Kidney tubule cell (primary cell): ENCODE measurements at regions not wholly inside any gene's neighbourhood (a gene's known extent, or its start where the extent isn't known, plus 50 kb on each side); places are given as distances from the start of the nearest gene placed in this dataset.

Experiments
- DNase-seq: peaks from one replicate; pipeline ENCODE4 v3.0.0-alpha.2; 2018; ENCODE audit warnings: low spot score

DNA sequence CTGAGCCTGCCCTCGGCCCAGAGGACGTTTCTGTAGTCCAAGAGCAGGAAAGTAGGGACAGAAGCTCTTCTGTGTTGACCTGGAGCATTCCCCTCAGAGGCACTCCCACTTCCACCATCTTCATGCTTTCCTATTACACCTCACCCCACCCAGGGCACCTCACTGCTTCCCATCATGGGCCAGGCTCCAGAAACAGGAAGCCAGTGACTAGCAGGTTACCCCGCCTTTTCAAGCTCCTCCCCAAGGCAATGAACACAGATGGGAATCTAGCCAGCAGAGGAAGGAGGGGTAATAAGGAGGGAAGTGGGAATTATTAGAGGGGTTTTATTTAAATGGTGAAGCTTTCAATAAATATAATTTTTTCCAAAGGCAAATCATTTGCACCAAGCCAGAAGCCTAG, 308.8 kb upstream of the MGAT5 start:
- no peak for DNase-seq

DNA sequence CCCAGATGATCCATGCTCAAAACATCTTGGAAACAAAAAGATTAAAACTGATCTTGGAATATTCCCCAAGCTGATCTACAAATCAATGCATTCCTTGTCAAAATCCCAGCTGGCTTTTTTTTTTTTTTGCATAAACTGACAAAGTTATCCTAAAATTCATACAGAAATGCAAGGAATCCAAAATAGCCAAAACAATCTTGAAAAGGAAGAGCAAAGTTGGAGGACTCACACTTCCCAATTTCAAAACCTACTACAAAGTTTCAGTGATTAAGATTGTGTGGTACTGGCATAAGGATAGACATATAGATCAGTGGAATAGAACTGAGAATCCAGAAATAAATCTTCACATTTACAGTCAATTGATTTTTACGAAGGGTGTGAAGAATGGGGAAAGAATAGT, 306.8 kb upstream of the MGAT5 start:
- DNase-seq = no peak

- no peak for DNase-seq
These were observed 305.1 kb upstream of the MGAT5 start for GRCh38 chr2:133948610-133949290.

DNA sequence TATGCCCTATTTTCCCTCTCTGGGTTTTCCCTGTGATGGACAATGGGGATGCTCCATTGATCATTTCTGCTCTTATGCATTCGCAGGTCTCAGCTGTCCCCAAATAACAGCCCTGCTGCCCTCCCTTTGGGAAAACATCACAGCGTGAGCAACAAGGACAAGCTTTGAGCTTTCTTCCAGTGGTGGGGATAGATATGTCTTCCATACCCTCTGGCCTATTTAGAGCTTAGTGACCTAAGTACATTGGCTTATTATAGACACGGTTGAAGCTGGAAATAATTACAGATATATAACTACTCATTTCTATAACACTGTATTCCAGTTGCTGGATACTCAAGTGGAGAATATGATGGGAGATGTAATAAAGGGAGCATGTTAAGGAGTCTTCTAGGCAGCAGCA, 304.3 kb upstream of the MGAT5 start:
- no peak for DNase-seq

DNA sequence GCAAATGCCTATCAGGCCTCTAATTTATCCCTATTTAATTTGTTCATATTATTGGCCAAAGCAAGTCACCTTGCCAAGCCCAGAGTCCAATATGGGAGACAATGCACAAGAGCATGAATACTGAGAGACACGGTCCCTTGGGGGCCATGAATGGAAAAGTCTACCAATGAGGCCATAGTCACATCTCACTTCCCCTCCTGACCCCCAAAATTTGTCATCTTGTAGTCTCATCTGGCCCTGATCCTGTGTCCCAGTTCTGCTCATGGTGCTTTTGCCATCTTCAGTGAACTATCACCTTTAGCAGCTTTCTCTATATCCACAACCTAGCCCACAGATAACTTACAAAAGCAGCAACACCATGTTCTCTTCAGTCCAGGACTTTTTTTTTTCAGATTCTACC, 302.7 kb upstream of the MGAT5 start:
- DNase-seq = no peak

GRCh38 chr2:133952420-133952819, 301.5 kb upstream of the MGAT5 start:
- DNase-seq = no peak

DNA sequence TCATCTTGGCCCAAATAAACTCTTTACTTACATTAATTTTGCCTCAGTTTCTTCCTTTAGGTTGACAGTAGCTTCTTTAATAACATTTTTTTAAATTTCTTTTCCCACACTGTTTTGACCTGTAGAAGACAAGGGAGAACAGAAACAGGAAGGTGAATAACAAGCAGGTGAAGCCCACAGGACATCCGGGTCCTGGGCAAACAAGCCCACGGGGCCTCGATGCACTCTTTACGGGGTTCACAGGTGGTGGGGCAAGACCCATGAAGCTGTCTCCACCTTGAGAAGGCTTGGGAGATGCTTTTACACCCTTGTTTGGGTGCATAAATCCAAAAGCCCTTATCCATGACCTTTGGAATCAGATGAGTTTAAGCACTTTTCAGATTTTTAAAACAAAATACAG, 301.0 kb upstream of the MGAT5 start:
- no peak for DNase-seq

DNA sequence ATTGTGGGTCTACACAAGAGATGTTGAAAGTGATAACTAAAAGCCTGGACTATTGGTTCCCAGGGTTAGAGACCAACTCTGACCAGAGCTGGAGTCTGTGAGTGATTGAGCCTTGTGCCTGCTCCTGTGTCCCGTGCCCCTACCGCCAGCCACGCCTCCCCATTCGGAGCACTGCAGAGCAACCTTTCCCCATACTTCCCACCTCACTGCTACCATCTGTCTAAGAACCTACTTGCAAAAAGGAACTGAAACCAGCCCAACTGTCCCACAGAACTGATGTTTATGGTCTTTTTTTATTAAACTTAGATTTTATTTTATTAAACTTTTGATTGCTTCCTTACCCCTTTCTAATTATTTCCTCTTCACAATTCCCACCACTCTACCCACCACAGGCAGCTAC, 300.3 kb upstream of the MGAT5 start:
- no peak for DNase-seq

DNA sequence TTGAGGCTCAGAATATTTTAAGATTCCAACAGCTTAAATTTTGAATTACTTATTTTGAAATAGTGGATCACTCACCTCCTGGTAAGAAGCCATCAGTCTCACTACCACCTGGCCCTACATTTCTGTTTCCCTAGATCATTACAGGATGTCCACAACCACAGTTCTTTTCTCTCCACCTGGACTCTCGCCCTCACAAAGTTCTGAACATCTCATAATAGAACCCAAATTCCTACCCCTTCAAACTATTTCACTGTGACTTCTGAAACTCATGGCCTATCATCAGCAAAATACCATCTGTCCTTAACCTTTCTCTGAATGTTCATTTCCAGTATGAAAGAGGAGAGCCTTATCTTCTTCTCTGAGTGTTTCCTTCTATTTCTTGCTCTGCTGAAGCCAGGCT, 299.2 kb upstream of the MGAT5 start:
- no peak for DNase-seq

DNA sequence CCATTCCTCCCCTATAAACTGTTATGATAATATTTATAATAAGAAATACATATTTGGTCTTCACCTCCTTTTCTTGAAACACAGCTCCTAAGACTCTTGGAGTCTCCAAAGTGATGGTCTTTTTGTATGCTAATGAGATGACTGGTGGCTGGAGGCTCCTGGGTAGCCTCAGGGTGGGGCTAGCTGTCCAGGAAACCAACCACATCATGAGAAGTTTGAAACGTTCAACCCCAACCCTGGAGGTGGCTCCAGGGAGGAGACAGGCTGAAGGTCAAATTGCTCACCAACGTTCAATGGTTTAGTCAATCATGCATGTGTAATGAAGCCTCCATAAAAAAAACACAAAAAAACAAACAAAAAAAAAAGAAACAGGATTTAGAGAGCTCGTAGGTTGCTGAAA, 298.7 kb upstream of the MGAT5 start:
- peak; percentile 4 for DNase-seq

DNA sequence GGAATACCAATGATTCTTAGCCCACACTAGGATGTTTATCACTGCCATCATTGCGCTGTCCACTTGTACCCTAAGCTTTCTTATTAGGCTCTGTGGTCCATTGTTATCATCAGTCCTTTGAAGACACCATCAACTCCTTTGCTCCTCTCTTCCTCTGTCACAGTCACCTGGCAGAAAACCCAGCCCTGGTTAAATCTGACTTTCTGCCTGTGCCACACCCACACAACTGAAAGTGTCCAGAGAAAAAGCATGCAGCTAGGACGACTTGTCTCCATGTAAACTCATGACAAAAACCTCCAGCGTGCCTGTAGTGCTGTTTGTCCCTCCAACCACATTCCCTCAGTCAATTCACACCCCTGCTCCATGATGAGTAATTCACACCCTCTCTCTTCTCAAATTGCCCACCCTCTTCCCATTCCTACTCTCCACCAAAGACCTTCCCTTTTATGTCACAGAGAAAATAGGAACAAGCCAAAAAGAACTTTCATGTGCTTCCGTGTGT, 297.4 kb upstream of the MGAT5 start:
- no peak for DNase-seq

GRCh38 chr2:133957724-133958480, 296.0 kb upstream of the MGAT5 start:
- DNase-seq = no peak

GRCh38 chr2:133959066-133959465, 294.8 kb upstream of the MGAT5 start:
- no peak for DNase-seq

- no peak for DNase-seq
These were observed 287.1 kb upstream of the MGAT5 start for GRCh38 chr2:133966720-133967304.

DNA sequence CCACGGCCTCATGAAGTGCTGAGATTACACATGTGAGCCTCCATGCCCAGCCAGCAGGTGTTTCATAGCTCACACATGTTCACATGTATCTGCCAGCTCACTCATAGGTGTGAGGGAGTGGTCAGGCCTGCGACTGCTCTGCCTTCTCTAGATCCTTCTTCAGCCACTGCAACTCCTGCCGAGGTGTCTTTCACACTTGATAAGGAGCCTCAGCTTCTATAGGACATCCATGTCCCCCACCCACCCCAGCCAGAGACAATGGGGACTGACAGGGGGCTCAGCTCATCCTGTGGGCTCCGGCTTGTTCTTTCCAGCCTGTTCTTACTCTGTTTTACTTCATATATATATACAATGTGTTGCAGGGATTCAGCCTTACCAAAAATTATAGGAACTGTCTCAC, 286.5 kb upstream of the MGAT5 start:
- no peak for DNase-seq

DNA sequence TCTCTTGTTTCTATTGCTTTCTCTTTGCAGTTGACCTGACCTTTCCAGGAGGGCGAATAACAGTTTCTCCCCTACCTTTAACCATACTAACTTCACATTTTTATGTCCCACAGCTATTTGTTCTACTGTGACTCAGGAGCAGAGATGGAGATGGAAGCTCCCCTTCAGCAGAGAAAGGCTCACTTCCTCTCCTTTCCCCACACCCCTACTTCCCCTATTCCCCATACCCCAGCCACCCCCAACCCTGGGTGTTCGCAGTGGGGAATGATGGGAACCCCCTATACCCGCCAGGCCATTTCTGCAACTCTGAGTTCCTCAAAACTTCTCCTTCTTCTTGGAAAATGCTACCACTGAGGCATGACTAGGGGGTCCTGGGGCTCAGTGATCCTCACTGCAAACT, 285.4 kb upstream of the MGAT5 start:
- DNase-seq = no peak

DNA sequence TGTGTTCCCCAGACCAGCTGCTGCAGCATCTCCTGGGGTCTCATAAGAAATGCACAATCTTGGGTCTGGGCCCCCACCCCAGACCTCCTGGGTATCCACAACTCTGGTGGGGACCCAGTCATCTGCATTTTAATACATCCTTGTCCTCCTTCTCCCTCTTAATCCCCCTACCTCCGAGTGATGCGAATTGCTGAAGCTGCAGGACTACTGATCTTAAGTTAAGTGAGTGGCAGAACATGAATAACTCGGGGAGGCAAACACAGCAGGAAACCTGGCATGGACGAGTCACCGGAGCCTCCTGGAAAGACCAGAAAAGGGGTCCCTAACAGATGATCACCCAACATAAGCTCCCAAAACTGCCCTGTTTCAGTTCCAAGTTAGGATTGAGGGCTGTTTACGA, 283.2 kb upstream of the MGAT5 start:
- no peak for DNase-seq

DNA sequence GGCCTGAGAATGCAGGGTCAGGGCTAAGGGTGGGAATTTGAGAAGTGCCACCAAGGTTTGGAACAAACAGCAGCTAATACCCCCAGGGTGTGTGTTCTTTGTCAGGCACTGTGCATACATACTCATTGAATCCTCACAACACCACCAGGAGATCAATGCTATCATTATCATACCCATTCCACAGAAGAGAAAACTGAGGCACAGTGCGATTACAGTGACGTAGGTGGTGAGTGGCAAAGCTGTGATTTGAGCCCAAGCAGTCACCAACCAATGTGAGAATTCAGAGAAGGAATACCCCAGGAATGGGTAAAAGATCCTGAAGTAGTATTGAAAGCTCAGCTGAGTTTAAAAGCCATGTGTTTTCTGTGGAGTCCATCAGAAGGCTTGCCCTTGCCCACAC, 281.6 kb upstream of the MGAT5 start:
- no peak for DNase-seq

GRCh38 chr2:133972786-133973185, 281.1 kb upstream of the MGAT5 start:
- no peak for DNase-seq

GRCh38 chr2:133974353-133974752, 279.5 kb upstream of the MGAT5 start:
- DNase-seq = no peak

DNA sequence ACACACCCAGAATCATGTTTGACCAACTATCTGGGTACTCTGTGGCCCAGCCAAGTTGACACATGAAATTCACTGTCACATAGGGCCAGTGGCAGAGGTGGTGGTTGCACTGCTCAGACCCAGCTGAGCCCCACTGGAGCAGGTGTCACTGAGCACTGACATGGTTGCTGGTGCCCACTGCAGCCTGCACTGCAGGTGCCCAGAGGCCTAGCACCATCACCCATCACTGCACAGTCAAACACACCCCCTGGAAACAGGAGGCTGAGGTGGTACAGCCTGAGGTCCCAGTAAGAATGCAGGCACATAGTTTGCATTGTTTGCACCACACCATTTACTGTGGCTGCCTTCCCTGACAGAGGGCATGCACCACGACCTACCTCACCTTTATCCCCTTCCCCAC, 278.7 kb upstream of the MGAT5 start:
- DNase-seq = no peak

GRCh38 chr2:133975676-133976428, 278.0 kb upstream of the MGAT5 start:
- no peak for DNase-seq

GRCh38 chr2:133976659-133977058, 277.2 kb upstream of the MGAT5 start:
- peak; percentile 4 for DNase-seq
